ENCODE measurements at regions not wholly inside any gene's neighbourhood (a gene's known extent, or its start where the extent isn't known, plus 50 kb on each side); places are given as distances from the start of the nearest gene placed in this dataset.

DNA sequence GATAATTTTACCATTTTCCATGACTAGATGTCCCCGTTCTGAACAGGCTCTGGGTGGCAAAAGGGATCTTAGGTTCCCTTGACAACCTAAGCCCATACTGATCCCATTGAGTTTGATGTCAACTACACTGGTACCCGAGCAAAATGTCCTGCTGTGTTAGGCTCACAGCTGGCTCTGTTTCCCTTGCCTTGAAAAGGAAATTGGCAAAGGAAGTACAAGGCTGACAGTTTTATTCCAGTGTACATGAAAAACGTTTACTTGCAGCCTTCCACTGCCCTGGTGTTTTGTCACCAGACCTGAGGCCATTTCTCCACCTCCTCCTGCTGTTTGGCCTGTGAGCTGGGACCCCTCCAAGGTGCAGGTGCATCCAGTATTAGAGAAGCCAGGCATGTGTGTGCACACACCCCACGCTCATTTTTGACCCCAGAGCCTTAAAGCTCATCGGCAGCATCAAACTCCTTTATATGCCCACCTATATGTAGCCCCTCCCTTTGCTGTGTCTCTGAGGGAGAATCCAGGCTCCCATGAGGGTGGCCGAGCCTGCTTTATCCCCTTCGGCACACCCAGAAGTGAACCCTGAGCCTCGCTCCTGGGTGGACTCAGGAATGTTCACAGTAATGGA lies 171.3 kb downstream of the NDUFA10 start:
- no peak for TF ChIP-seq TAF1 (IDR thresholded peaks at IDR 0.05; ENCODE audit: borderline replicate concordance, insufficient read depth, low read length)
- no peak for TF ChIP-seq POLR2AphosphoS5 (IDR thresholded peaks at IDR 0.05; ENCODE audit: low read depth, low read length)
- TF ChIP-seq, protein P1, sequence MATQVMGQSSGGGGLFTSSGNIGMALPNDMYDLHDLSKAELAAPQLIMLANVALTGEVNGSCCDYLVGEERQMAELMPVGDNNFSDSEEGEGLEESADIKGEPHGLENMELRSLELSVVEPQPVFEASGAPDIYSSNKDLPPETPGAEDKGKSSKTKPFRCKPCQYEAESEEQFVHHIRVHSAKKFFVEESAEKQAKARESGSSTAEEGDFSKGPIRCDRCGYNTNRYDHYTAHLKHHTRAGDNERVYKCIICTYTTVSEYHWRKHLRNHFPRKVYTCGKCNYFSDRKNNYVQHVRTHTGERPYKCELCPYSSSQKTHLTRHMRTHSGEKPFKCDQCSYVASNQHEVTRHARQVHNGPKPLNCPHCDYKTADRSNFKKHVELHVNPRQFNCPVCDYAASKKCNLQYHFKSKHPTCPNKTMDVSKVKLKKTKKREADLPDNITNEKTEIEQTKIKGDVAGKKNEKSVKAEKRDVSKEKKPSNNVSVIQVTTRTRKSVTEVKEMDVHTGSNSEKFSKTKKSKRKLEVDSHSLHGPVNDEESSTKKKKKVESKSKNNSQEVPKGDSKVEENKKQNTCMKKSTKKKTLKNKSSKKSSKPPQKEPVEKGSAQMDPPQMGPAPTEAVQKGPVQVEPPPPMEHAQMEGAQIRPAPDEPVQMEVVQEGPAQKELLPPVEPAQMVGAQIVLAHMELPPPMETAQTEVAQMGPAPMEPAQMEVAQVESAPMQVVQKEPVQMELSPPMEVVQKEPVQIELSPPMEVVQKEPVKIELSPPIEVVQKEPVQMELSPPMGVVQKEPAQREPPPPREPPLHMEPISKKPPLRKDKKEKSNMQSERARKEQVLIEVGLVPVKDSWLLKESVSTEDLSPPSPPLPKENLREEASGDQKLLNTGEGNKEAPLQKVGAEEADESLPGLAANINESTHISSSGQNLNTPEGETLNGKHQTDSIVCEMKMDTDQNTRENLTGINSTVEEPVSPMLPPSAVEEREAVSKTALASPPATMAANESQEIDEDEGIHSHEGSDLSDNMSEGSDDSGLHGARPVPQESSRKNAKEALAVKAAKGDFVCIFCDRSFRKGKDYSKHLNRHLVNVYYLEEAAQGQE (IDR thresholded peaks at IDR 0.05; ENCODE audit: insufficient read depth in 1 of 2, low read depth in 2 of 2, low read length in 2 of 2): no peak
